ENCODE measurements at regions not wholly inside any gene's neighbourhood (a gene's known extent, or its start where the extent isn't known, plus 50 kb on each side); places are given as distances from the start of the nearest gene placed in this dataset.

DNA sequence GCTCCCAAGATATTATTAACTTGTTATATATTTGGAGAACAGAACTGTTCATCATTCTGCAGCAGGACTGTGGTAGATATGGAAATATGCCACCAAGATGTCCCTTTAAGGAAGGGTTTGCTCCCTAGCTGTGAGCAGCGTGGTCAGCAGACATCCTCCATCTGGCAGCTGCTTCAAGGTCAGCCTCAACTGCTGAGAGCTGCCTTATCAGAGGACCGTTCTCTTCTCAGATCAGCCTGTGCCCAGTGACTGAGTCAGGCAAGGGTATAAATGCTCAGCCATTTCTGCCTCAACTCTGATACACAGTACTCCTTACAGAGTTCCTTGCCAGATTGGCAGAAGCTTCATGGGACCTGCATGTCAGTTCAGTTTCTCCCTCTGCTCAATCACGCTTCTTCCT lies 63.4 kb upstream of the MAGEB2 start:
- H3K9me3 ChIP-seq (ENCODE audit: control insufficient read depth, low read depth, low read length), result no peaks in the 10 kb centered on the region
- no peak overlapping the region for H2BK20ac ChIP-seq (ENCODE audit: low read depth, low read length, poor library complexity, severe bottlenecking)
- Mint-ChIP-seq H3K27me3 (ENCODE audit: low read depth) (no peaks in the 10 kb centered on the region; the same call in 1 of the 2 replicates), H3K9me3 (peaks cover 14 to 55% of the 10 kb centered on the region in 2 experiments; a peak in 4 of 5 replicates), H3K4me1 (peaks cover 27 to 33% of the 10 kb centered on the region in 2 experiments), H3K27ac (no peak overlapping the region; a peak in 1 of 7 replicates), H3K36me3 (ENCODE audit: insufficient read depth in 1 of 3, low read depth in 3 of 3) (peaks cover 7 to 17% (median 10%) of the 10 kb centered on the region in 3 experiments; a peak in 6 of 7 replicates), H3K4me3 (no peak overlapping the region)
- DNase-seq, result no peak
- WGBS (ENCODE audit: extremely low coverage, insufficient read length, low lambda C conversion rate), result no CpG with 5 or more reads among the region's 3 CpGs
- no peaks in the 10 kb centered on the region for H3K79me1 ChIP-seq (ENCODE audit: insufficient read depth, low read depth, low read length, poor library complexity, severe bottlenecking)
- no peak overlapping the region for H3K27ac ChIP-seq (ENCODE audit: insufficient read length, low read depth, low read length)
- H3T11ph ChIP-seq (ENCODE audit: low read length), result no peak overlapping the region
- H2BK12ac ChIP-seq (ENCODE audit: insufficient read length, low read depth, low read length), result no peak overlapping the region
- no peak overlapping the region for H4K91ac ChIP-seq (ENCODE audit: insufficient read length, low read depth, low read length)
- no peak overlapping the region for H3K4ac ChIP-seq (ENCODE audit: low read depth, low read length)
- peaks cover 6% of the 10 kb centered on the region for H3K4me1 ChIP-seq (ENCODE audit: insufficient read depth, low read length)
- H2BK15ac ChIP-seq (ENCODE audit: low read depth, low read length), result no peak overlapping the region
- TF ChIP-seq, protein P1, sequence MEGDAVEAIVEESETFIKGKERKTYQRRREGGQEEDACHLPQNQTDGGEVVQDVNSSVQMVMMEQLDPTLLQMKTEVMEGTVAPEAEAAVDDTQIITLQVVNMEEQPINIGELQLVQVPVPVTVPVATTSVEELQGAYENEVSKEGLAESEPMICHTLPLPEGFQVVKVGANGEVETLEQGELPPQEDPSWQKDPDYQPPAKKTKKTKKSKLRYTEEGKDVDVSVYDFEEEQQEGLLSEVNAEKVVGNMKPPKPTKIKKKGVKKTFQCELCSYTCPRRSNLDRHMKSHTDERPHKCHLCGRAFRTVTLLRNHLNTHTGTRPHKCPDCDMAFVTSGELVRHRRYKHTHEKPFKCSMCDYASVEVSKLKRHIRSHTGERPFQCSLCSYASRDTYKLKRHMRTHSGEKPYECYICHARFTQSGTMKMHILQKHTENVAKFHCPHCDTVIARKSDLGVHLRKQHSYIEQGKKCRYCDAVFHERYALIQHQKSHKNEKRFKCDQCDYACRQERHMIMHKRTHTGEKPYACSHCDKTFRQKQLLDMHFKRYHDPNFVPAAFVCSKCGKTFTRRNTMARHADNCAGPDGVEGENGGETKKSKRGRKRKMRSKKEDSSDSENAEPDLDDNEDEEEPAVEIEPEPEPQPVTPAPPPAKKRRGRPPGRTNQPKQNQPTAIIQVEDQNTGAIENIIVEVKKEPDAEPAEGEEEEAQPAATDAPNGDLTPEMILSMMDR (conservative IDR thresholded peaks at IDR 0.05), result no peak
- no peak overlapping the region for H4K5ac ChIP-seq (ENCODE audit: insufficient read length, low read depth, low read length)
- no peak overlapping the region for H2AK5ac ChIP-seq (ENCODE audit: insufficient read length, low read length)
- no peak overlapping the region for H3K9ac ChIP-seq (ENCODE audit: extremely low read depth, insufficient read length, low read length)
- H3K4me2 ChIP-seq (ENCODE audit: insufficient read depth, insufficient read length, low read length), result no peak overlapping the region
- H4K8ac ChIP-seq (replicated peaks; ENCODE audit: insufficient read length, low read depth, low read length), result no peak overlapping the region
- H4K20me1 ChIP-seq (ENCODE audit: control insufficient read depth, insufficient read depth, insufficient read length), result no peaks in the 10 kb centered on the region
- no peak overlapping the region for H3K23ac ChIP-seq (ENCODE audit: insufficient read length, low read depth, low read length)
- H3K56ac ChIP-seq (ENCODE audit: insufficient read length, low read depth, low read length), result no peak overlapping the region
- H3K79me2 ChIP-seq (ENCODE audit: insufficient read depth, low read length), result no peaks in the 10 kb centered on the region
- no peaks in the 10 kb centered on the region for H3K27me3 ChIP-seq (ENCODE audit: insufficient read depth, low read length)
- H3K23me2 ChIP-seq (ENCODE audit: insufficient read length, low read depth, low read length, poor library complexity, severe bottlenecking), result no peaks in the 10 kb centered on the region
- H2BK5ac ChIP-seq (ENCODE audit: insufficient read length, low read length), result no peak overlapping the region
- no peak overlapping the region for H2AFZ ChIP-seq (ENCODE audit: low read length)
- no peak overlapping the region for H2BK120ac ChIP-seq (ENCODE audit: low read depth, low read length, poor library complexity, severe bottlenecking)
- H3K18ac ChIP-seq (ENCODE audit: insufficient read length, low read depth, low read length), result no peak overlapping the region
- no peak overlapping the region for H3K14ac ChIP-seq (ENCODE audit: insufficient read depth, low read length)
